Endodermal cell (in vitro differentiated cells): ENCODE measurements at regions not wholly inside any gene's neighbourhood (a gene's known extent, or its start where the extent isn't known, plus 50 kb on each side); places are given as distances from the start of the nearest gene placed in this dataset.

Source experiments
- DNase-seq: peaks from one replicate; pipeline ENCODE4 v3.0.0-alpha.2; 2017
- H3K27ac ChIP-seq: 2 replicates; pipeline ENCODE4 v1.5.1; 2013; ENCODE audit warnings: mild to moderate bottlenecking, low read depth, low read length, moderate library complexity
- H3K27me3 ChIP-seq: 2 replicates; pipeline ENCODE4 v1.6.1; 2013; ENCODE audit warnings: mild to moderate bottlenecking, low read length, moderate library complexity; ENCODE audit not compliant: insufficient read depth, control insufficient read depth, poor library complexity, severe bottlenecking
- H3K36me3 ChIP-seq: 2 replicates; pipeline ENCODE4 v1.7.0; 2013; ENCODE audit warnings: mild to moderate bottlenecking, low read length, moderate library complexity; ENCODE audit not compliant: control insufficient read depth, insufficient read depth
- H3K4me1 ChIP-seq: one replicate; pipeline ENCODE4 v1.7.0; 2013; ENCODE audit warnings: low read length; ENCODE audit not compliant: control insufficient read depth, insufficient read depth
- H3K4me3 ChIP-seq: 2 replicates; pipeline ENCODE4 v1.5.1; 2013; ENCODE audit warnings: mild to moderate bottlenecking, low read length, moderate library complexity
- H3K9ac ChIP-seq: 2 replicates; pipeline ENCODE4 v1.6.1; 2013; ENCODE audit warnings: mild to moderate bottlenecking, low read length, moderate library complexity; ENCODE audit not compliant: poor library complexity, severe bottlenecking; ENCODE audit errors: extremely low read depth
- H3K9me3 ChIP-seq: 2 replicates; pipeline ENCODE4 v1.6.1; 2013; ENCODE audit warnings: mild to moderate bottlenecking, low read length, moderate library complexity; ENCODE audit not compliant: control insufficient read depth
- H3K27ac Mint-ChIP-seq: 2 replicates; pipeline ENCODE4 v1.8.0; 2020; ENCODE audit warnings: mixed read lengths
- H3K27me3 Mint-ChIP-seq: 2 replicates; pipeline ENCODE4 v1.8.0; 2021; ENCODE audit warnings: mild to moderate bottlenecking, mixed read lengths; ENCODE audit not compliant: insufficient read depth
- H3K36me3 Mint-ChIP-seq: 2 replicates; pipeline ENCODE4 v1.8.0; 2020; ENCODE audit warnings: low read depth, mixed read lengths
- H3K4me1 Mint-ChIP-seq: 2 replicates; pipeline ENCODE4 v1.8.0; 2020; ENCODE audit warnings: mixed read lengths
- H3K4me3 Mint-ChIP-seq: 2 replicates; pipeline ENCODE4 v1.8.0; 2020; ENCODE audit warnings: mild to moderate bottlenecking, moderate library complexity, mixed read lengths
- H3K9me3 Mint-ChIP-seq: 2 replicates; pipeline ENCODE4 v1.8.0; 2020; ENCODE audit warnings: mild to moderate bottlenecking, mixed read lengths
- CTCF ChIP-seq: fragments of 200-600 bp; sonication (generic); conservative IDR thresholded peaks from 2 replicates; pipeline ENCODE4 v1.5.0; 2021; ENCODE audit warnings: antibody characterized with exemption, mild to moderate bottlenecking
- WGBS, 2 experiments: methylation state at CpG; one replicate each; pipeline versions ENCODE4 v1.1.5 to v1.1.7; 2013; ENCODE audit warnings: missing lambda C conversion rate in 2 of 2, mixed read lengths in 1 of 2; ENCODE audit not compliant: insufficient coverage in 1 of 2, insufficient read length in 1 of 2; 5-methylcytosine and 5-hydroxymethylcytosine counted together

- Mint-ChIP-seq H3K4me1 (peaks cover 4% of the 10 kb centered on the region), H3K27me3 (peaks cover 2% of the 10 kb centered on the region), H3K9me3 (peaks cover 4% of the 10 kb centered on the region), H3K27ac (no peak overlapping the region), H3K36me3 (no peaks in the 10 kb centered on the region), H3K4me3 (no peak overlapping the region)
- 92 to 95% methylated on average over 2 of the region's 2 CpGs for WGBS, 2 experiments
- H3K27me3 ChIP-seq, result no peaks in the 10 kb centered on the region
- DNase-seq, result no peak
- no peak for TF ChIP-seq CTCF
- no peak overlapping the region for H3K27ac ChIP-seq
- no peaks in the 10 kb centered on the region for H3K36me3 ChIP-seq
- peaks cover 11% of the 10 kb centered on the region for H3K9me3 ChIP-seq
- no peak overlapping the region for H3K4me3 ChIP-seq
- no peaks in the 10 kb centered on the region for H3K4me1 ChIP-seq
- H3K9ac ChIP-seq, result no peak overlapping the region
Measured at GRCh38 chr1:214103778-214104177, 116.0 kb downstream of the PROX1 start.

DNA sequence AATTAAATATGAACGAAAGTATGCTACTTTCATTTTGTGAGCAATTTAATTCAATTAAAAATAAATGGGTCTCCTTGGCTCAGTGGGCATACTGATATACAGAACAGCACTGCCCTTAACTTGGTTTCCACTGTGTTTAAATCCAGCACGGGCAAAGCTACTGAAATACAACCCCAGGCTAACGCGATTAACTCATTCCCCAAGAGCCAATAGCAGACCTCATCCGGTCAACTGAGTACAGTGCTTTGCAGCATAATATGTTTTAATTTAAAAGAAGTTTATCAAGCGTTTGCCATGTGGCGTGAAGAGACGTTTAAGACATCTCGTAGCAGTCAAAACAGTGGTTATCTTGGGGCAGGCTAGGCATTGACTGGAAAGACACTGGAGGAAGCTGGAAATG lies 118.6 kb downstream of the PROX1 start:
- H3K9me3 ChIP-seq, result peaks cover 11% of the 10 kb centered on the region
- H3K27me3 Mint-ChIP-seq, result peaks cover 5% of the 10 kb centered on the region
- peaks cover 4% of the 10 kb centered on the region for H3K4me1 Mint-ChIP-seq
- no peak overlapping the region for H3K4me3 ChIP-seq
- no peaks in the 10 kb centered on the region for H3K36me3 Mint-ChIP-seq
- no peak overlapping the region for H3K9ac ChIP-seq
- 88 to 93% methylated on average over 7 to 9 of the region's 9 CpGs for WGBS, 2 experiments
- no peaks in the 10 kb centered on the region for H3K36me3 ChIP-seq
- H3K4me1 ChIP-seq, result no peaks in the 10 kb centered on the region
- H3K9me3 Mint-ChIP-seq, result peaks cover 4% of the 10 kb centered on the region
- H3K27ac Mint-ChIP-seq, result no peak overlapping the region
- H3K27ac ChIP-seq, result no peak overlapping the region
- no peak overlapping the region for H3K4me3 Mint-ChIP-seq
- no peaks in the 10 kb centered on the region for H3K27me3 ChIP-seq
- no peak for TF ChIP-seq CTCF
- DNase-seq, result no peak

GRCh38 chr1:214107322-214108096 lies 119.7 kb downstream of the PROX1 start:
- peaks cover 4% of the 10 kb centered on the region for H3K4me1 Mint-ChIP-seq
- H3K27ac Mint-ChIP-seq, result no peak overlapping the region
- no peak for TF ChIP-seq CTCF
- H3K27me3 Mint-ChIP-seq, result peaks cover 5% of the 10 kb centered on the region
- Histone ChIP-seq H3K9ac (no peak overlapping the region), H3K9me3 (peaks cover 11% of the 10 kb centered on the region), H3K4me3 (no peak overlapping the region), H3K27me3 (no peaks in the 10 kb centered on the region), H3K27ac (no peak overlapping the region), H3K4me1 (no peaks in the 10 kb centered on the region), H3K36me3 (no peaks in the 10 kb centered on the region)
- 90 to 94% methylated on average over 21 to 24 of the region's 25 CpGs for WGBS, 2 experiments
- peaks cover 4% of the 10 kb centered on the region for H3K9me3 Mint-ChIP-seq
- no peak for DNase-seq
- H3K36me3 Mint-ChIP-seq, result no peaks in the 10 kb centered on the region
- H3K4me3 Mint-ChIP-seq, result no peak overlapping the region
